ENCODE measurements at regions not wholly inside any gene's neighbourhood (a gene's known extent, or its start where the extent isn't known, plus 50 kb on each side); places are given as distances from the start of the nearest gene placed in this dataset.

GRCh38 chr21:21730512-21730911 is 732.3 kb downstream of the NCAM2 start:
- no peak for DNase-seq

GRCh38 chr21:21731626-21732025 is 733.4 kb downstream of the NCAM2 start:
- DNase-seq: no peak

GRCh38 chr21:21734088-21734487 is 735.9 kb downstream of the NCAM2 start:
- no peak for DNase-seq

- no peak for DNase-seq
These were observed 739.0 kb downstream of the NCAM2 start for GRCh38 chr21:21737186-21737585.

- no peak for DNase-seq
These were observed 742.0 kb downstream of the NCAM2 start for GRCh38 chr21:21740207-21740606.

DNA sequence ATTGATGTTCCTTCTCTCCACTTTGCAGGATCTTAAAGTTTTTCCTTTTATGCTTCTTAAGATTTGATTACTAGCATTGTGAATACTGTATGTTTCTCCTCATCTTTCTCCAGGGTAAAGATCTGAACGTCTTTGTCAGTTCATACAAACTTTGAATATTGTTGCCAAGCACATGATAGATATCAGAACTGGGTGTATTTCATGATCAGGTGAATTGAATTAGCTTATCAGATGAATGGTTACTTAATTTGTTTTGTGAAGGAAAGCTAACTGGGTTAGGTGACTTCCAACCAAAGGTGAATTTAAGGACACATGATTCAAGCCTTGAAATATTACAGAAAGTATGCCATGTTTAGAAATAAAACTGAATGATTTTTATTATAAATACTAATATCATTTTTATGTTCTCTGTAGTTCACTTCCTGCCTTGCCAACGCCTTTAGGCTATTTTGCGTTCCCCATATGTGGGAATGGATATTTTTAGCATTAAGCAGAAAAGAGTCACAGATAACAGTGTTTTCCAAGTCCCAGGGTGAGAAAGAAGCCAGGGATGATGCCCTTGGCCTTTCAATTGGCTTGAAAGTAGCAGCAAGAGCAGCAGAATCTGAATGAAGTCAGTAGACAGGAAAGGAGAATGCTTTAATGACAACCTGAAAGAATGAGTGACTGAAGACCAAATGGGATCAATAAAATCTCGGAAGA is 752.1 kb downstream of the NCAM2 start:
- DNase-seq: no peak

DNA sequence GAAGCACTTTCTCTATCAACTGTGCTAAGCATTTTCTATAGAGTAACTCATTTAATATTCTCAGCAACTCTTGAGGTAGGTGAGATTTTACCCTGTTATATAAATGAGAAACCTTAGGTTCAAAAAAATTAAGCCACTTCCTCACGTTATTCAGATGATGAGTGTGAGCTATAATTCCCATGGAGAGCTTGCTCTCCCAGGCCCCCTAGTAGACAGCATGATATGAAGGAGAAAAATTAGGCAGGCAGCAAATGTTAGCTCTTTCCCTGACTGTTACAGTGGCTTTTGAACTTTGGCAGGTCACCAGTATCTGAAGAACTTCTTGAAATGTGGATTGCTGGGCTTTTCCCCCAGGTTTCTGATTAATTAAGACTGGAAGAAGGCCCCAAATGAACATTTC is 753.1 kb downstream of the NCAM2 start:
- no peak for DNase-seq

DNA sequence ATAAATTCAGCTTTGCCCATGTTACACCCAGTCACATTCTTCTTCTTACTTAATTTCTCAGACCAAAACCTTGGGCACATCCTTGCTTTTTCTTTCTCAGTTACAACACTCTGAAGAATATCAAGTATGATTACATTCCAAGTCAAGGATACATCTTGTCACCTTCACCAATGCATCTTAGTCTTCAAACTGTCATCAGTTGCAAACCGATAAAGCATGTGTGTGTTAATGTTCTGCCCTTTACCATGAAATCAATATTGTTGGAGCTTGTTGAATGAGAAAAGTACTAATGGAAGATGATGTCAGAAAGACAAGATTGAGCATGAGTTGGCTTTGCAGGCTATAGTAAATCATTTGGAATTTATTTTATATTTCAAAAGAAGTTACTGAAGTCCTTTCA is 764.6 kb downstream of the NCAM2 start:
- DNase-seq: no peak

DNA sequence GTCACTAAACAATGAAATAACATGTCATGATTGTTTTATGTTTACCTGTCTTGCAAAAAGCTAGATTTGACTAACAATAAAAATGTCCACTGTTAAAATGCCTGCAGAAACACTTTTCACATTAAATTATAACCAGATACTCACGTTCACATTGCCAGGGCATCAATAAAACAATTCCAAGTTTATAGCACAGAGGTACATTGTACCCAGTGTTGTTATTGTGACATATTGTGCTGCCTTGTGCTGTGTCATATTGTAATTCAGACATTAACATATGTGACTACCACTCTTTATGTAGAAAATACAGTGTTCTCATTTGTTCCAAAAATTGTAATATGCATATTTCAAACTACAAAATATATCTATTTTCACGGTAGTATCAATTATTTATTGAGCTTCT is 766.1 kb downstream of the NCAM2 start:
- no peak for DNase-seq

- DNase-seq: no peak
These were observed 769.1 kb downstream of the NCAM2 start for GRCh38 chr21:21767276-21767675.

DNA sequence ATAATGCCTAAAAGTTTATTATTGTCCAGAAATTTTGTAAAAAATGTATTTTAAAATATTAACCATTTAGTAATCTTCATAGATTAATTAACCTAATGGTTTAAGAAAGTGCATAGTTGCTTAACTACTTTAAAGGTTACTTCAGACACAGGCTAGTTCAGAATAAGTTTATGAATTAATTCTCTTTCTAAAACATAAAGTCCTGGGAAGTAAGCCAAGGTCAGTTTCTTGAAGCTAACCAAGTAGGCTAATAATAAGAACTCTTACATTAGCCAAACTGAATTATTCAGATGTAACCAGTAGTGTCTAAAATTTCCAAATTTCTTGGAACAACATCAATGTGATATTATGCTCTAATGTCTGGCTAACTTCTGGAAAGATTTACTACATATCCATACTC is 790.4 kb downstream of the NCAM2 start:
- DNase-seq: no peak

GRCh38 chr21:21801921-21802320 is 803.7 kb downstream of the NCAM2 start:
- no peak for DNase-seq

DNA sequence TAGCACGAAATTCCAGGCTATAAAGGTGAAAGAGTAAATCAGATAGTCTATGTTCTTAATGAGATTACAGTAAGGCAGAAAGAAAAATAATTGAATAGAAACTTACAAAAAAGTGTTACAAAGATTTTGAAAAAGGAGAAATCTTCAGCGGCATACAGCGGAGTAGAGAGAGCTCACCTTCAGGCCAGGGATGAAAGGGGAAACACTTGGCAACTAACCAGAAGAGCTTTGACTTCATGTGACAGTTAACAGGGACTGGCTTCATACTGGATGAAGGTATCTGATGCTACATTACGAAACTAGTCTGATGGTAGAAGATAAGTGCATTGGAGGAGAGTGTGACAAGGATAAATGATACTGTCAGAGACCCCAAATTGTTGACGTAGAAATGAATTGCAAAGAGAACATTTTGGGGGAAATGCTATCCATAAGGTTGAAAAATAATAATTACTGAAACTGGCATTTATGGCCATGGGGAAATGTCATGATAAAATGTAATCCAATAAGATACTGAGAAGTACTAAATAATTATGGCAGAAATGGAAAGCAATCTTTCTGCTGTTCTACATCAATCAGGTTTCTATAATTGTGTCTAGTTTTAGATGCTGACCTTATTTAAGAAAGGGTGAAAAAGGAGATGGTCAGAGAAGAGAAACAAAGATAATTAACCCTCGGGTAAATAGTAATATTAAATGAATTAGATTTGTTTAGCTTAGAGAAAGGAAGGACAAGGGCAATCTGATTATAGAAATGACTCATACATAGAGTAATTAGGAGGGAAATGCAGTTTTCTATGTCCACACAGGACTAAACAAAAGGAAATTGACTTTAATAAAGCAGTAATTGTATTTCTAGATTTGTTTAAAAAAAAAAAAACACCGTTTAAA is 808.7 kb downstream of the NCAM2 start:
- DNase-seq: no peak

DNA sequence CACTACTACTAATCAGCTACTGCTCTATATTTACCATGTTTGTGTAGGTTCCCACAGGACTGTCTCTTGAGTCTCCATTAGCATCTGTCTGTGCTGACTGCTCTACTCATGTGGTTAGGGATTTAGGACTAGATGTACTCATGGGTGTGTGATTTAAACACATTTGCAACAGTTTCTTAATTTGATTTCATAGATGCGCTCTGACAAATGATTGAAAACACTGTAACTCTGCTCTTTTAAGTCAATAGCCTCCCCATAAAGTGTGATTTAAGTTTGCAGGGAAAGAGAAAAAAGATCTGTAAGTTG is 809.3 kb downstream of the NCAM2 start:
- no peak for DNase-seq

DNA sequence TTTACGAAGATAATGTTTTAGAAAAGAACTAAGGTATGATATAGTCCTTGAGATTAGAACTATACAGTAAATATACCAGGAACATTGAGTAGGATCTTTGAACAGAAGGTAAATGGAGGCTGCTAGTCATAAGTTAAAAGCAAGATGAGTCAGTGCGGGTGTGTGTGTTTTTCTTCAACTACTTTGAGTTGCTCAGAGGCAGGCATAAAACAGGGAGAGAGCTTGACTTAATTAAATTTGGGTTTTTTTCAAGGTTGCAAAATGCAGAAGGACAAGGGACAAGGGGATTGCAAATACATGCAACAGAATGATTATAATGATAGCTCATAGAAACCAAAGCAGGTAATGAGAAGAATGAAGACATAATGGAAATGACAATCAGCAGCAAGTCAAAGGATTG is 815.1 kb downstream of the NCAM2 start:
- no peak for DNase-seq

- no peak for DNase-seq
These were observed 815.7 kb downstream of the NCAM2 start for GRCh38 chr21:21813934-21814333.

DNA sequence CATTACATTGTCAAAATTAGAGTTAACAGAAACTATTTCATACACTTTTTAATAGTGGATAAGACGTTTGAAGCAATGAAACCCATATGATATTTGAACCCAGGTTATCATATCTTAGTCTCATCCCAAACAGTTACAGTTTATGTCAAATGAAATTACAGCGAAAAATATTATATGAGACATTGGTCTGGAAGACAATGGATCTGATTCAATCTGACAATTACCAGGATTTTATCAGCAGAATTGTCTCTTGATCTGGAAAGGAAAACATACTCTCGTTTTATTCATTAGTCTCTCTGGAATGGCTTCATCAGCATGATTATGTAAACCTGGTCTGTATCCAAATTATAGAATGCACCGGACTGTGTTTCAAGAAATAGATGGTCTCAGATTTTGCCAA is 818.6 kb downstream of the NCAM2 start:
- DNase-seq: no peak

DNA sequence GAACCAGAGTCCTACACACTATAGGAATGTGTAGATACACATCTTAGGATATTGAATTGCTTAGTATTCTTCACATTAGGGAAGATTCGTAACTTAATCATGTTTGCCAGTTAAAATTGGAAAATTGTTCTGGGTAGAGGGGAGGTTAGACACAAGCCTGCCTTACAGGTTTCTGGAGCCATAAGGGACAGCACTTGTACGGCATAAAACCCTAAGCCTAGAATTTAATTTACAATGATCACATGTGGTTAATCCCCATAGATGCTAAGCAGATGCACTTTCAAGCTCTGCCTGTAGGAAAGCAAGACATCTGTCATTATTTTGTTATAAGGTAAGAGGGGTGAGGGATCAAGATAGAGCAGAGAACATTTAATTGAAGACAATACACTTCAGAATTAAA is 820.7 kb downstream of the NCAM2 start:
- no peak for DNase-seq

- DNase-seq: no peak
These were observed 829.9 kb downstream of the NCAM2 start for GRCh38 chr21:21828130-21828529.

DNA sequence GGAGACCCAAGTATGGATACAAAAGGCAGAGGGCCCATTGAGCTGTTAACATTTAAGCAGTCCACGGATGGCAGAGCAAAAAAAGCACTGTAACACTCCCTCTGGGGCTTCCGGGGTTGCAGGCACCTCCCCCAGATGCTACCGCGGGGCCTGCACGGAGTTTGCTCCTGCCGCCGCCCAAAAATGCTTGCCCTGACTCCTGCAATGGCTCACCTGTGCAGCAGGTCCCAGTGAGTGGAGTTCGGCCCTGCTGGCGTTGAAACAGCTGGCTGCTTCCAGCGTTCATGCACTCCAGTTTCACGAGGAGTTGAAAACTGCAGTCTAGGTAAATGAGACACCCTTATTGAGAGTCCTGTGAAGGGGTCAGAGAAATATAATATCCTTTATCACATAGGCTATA is 832.8 kb downstream of the NCAM2 start:
- no peak for DNase-seq

- DNase-seq: no peak
These were observed 847.7 kb downstream of the NCAM2 start for GRCh38 chr21:21845901-21846300.

GRCh38 chr21:21851205-21851604 is 853.0 kb downstream of the NCAM2 start:
- no peak for DNase-seq

DNA sequence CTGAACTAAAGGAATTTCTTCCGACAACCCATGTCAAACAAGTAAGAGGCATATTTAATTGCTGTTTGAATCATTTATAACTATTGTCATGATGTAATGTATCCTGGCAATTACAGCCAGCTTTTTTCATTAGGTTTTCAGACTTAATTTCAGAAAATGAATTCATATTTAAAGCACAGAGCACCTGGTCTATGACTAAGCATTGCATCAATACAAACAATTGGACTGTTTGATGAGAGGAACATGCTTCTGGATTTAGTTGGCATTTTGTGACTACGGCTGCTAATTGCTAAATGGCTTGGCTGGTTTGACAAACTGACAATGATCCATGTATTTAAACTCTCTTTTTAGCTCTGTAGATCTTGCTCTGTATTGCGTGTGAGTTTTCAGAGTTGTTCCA is 853.4 kb downstream of the NCAM2 start:
- no peak for DNase-seq

GRCh38 chr21:21858502-21859334 is 860.5 kb downstream of the NCAM2 start:
- DNase-seq: no peak
